GM18511 (cell line): ENCODE measurements at regions not wholly inside any gene's neighbourhood (a gene's known extent, or its start where the extent isn't known, plus 50 kb on each side); places are given as distances from the start of the nearest gene placed in this dataset.

Source experiments
- ATAC-seq: cut with Tn5 transposase; IDR thresholded peaks from one replicate; pipeline ENCODE4 v1.9.1; 2021; ENCODE audit warnings: mild to moderate bottlenecking, moderate library complexity; ENCODE audit not compliant: unreplicated experiment

- no peak for ATAC-seq
Observed at GRCh38 chr20:11195899-11196558, 522.2 kb upstream of the JAG1 start.

DNA sequence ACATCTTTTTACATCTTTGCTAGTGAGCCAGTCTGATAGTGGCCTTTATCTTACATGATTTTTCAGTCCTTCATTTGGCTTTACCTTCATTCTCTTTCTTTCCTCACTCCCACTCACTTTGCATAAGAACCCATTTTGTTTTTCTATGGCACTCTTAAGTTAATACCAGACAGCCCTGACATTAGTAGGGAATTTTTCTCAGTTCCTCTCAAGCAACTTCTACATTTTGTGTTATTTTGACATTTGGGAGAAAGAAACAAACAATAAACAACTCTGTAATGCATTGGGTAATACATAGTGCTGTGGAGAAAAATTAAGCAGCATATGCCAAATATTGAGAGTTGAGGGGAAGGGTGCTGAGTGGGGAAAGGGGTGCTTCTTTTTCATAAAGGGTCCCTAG lies 524.1 kb upstream of the JAG1 start:
- no peak for ATAC-seq

DNA sequence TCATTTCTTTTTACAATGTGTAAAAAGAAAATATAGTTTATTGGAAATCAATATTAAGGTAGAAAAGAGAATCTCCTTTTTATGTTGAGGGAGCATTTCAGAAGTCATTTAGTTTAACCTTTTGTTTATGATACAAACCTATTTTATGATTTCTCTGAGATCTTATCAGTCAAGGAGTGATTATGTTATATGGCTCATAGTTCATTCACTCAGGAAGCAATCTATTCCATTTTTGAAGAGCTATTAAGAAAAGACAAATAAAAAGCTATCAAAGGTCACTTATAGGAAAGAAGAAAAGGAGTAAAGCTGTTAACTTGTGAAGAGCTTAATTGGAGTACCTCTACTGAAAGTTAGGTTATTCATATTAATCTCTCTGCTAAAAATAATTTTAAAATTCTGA lies 526.6 kb upstream of the JAG1 start:
- ATAC-seq, result no peak

- ATAC-seq, result peak; percentile 95
Observed at GRCh38 chr20:11204926-11205768, 531.3 kb upstream of the JAG1 start.

GRCh38 chr20:11205769-11206362 lies 532.1 kb upstream of the JAG1 start:
- ATAC-seq, result no peak

GRCh38 chr20:11207749-11208502 lies 534.1 kb upstream of the JAG1 start:
- ATAC-seq, result no peak

GRCh38 chr20:11210611-11211010 lies 536.8 kb upstream of the JAG1 start:
- no peak for ATAC-seq

DNA sequence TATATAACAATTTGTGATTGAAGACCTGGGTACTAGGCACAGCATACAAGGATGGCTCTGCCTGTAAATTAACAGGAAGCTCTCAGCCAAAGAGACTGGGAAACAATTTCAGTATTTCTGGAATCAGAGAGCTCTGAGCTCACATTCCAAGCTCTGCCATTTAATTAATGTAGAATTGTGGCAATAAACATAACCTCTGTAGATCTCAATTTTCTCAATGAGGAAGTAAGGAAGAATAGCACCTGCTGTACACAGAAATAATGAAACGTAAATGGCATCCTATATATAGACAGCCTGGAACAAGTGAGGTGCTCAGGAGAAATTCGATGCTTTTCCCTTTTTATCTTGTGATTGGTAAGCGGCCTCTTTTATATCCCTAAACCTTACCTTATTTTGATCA lies 538.5 kb upstream of the JAG1 start:
- no peak for ATAC-seq

GRCh38 chr20:11212902-11213301 lies 539.1 kb upstream of the JAG1 start:
- ATAC-seq, result no peak

GRCh38 chr20:11214256-11214840 lies 540.5 kb upstream of the JAG1 start:
- ATAC-seq, result no peak

- ATAC-seq, result no peak
Observed at GRCh38 chr20:11216451-11217314, 542.9 kb upstream of the JAG1 start.

DNA sequence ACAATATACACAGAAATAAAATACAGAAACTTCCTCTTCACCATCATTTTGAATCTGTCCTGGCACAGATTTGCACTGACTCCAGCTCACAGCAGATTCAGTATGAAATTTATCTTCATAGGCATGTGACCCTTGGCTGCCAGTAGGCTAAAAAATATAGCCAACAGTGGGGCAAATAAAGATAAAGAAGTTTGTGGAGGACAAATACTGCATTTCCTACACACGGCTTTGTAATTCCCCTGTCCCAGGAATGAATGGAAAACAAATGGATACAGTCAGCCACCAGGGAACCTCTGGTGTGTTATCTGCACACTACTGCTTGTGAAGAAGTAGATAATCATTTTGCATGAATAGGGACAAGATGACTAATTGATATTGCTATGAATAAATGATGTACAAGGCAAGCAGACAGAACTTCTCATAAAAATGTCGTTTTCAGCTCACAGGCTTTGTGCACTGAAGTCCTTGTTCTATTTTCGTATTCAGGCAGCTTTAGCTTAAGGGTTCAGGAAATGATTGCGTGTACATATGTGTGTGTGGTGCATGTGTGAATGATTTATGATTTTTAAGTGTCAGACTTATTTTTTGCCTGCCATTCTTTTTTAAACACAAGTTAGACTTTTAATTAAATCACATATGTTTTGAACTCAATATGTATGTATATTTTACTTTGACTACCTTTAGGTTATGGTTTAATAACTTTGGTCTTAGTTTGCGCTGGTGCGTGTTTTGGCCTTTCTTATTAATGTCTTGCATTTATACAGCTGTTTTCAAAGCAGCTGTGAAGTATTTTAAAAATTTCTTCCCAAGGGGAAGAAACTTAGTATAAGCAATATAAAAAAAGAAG lies 543.8 kb upstream of the JAG1 start:
- no peak for ATAC-seq

- no peak for ATAC-seq
Observed at GRCh38 chr20:11218173-11218680, 544.4 kb upstream of the JAG1 start.

GRCh38 chr20:11219192-11219591 lies 545.4 kb upstream of the JAG1 start:
- ATAC-seq, result no peak

DNA sequence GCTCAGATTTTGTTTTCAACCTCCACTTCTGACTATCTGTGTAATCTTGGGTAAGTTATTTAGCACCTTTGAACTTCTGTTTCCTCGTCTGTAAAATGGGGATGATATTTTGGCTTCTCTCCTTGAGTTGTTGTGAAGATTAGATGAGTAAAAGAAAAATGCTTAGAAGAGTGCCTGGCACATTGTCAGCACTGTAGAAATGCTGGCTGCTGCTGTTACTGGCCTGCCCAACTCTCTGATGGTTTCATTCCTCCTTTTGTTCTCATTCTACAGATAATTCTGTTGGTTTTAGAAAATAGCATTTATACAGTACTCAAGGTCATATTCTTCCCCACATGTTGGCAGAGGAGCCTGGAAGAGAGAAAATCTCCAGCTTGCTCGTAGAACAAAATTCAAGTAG lies 547.2 kb upstream of the JAG1 start:
- ATAC-seq, result no peak

- ATAC-seq, result no peak
Observed at GRCh38 chr20:11222243-11222642, 548.4 kb upstream of the JAG1 start.

DNA sequence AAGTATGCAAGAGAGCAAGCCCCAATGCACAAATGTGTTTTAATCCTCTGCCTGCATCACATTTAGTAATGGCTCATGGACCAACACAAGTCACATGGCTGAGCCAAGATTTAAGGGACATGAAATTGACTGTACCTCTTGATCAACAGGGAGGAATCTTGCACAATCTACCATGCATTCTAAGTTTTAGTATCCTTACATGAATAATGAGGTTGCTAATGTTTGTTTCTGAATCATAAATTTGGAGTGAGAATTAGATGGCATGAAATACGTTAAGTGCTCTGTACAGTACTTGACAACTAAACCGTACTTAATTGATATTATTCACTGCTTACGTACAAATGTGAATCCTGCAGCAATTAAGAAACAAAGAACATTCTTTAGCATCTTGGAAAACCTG lies 553.8 kb upstream of the JAG1 start:
- ATAC-seq, result no peak

DNA sequence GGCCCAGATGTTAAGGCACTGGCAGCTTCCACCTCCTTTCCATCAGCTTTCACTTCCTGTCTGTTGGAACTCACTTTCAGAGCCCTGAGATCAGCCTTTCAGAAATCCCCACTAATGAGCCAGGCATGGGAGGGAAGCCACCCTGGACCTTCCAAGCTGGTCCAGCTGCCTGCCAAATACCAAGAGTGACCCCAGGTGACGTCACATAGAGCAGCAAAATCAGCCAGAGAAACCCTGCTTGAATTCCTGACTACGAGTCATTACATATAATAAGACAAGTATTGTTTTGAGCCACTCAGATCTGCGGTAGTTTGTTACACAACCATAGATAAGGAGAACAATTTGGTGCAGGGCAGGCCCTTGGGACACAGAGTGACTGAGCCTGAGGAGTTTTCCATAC lies 556.0 kb upstream of the JAG1 start:
- ATAC-seq, result no peak

DNA sequence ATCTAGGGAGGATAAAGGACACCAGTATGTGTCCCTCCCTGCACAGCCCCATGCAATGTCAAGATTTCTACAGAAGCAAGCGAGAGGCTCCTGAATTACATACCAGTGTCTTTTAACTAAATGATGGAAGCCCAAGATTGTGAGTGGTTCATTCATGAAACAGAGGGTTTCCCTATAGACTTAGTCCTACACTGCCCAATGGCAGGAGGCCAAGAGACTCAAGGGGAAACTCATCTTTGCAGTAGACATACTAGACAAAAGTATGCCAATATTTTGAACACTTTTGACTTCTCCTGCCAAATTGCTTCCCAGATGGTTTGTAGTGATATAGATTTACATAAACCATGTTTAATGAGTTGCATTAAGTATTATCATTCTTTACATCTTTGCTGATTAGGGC lies 557.2 kb upstream of the JAG1 start:
- ATAC-seq, result no peak
